HuH-7 (cell line): ENCODE measurements at regions not wholly inside any gene's neighbourhood (a gene's known extent, or its start where the extent isn't known, plus 50 kb on each side); places are given as distances from the start of the nearest gene placed in this dataset.
A peak's percentile ranks its signal among the peaks of the same experiment; 100 is the strongest.

ENCODE experiments used
- DNase-seq: peaks from one replicate; pipeline ENCODE4 v3.0.0; 2011; ENCODE audit warnings: low spot score

DNA sequence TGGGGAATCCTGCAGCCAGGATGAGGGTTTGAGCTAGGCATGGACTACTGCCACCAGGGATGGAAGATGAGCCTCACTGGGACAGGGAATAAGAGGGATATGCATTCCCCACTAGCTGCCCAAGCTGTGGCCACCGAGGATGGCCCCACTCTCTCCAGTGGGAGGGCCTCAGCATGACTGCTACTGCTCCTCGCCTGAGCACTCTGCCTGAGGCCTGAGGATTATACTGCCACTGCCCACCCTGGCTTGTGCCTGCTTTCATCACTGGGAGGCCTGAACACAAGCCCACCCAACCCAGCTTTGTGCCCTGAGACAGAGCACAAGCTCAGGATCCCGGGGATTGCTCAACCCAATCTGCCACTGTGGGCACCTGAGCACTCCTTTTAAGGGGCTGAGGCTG, 425.6 kb downstream of the RASEF start:
- no peak for DNase-seq

DNA sequence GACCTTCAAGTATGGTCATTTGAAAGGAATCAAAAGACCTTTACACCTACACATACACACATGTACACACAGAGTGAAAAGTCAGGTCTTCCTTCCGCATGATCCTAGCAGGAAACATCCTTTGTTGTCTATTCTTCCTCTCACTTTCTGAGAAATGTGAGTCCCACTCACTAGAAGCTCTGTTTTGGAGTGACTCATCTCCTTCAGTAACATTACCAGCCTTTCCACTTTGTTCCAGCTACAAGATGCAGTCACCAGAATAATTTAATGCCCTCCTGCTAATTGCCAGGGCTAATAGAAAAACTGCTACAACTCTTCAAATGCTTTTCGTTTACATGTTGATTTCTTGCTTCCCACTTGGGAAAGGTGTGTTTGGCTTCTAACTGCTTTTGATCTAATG, 417.3 kb downstream of the RASEF start:
- no peak for DNase-seq

DNA sequence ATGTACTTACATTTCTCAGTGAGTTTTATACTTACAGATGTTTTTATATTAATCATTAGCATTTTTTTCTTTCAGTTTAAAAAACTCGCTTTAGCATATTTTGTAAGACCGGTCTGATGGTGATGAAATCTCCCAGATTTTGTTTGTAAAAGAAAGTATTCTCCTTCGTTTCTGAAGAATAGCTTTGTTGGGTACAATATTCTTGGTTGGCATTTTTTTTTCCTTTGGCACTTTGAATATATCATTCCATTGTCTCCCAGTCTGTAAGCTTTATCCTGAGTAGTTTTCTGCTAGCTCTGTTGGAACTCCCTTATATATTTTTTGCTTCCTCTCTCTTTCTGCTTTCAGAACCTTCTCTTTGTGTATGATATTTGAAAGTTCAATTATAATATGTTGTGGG, 412.6 kb downstream of the RASEF start:
- no peak for DNase-seq

DNA sequence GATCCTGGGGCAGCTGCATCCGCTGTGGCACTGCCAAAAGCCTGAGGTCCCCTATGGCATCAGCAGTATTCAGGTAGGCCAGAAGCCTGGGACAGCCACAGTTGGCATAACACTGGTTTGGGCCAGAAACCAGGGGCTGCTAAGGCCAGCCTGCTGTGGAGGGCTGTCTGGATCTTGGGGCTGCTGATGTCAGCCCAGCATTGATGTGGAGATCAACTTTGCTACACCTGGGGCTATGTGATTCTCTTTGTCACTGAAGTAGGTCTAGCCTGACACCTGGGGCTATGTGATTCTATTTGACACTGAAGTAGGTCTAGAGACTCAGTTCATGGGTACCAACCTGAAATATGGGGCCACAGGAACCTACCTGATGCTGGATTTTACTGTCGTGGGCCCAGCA, 411.5 kb downstream of the RASEF start:
- no peak for DNase-seq

DNA sequence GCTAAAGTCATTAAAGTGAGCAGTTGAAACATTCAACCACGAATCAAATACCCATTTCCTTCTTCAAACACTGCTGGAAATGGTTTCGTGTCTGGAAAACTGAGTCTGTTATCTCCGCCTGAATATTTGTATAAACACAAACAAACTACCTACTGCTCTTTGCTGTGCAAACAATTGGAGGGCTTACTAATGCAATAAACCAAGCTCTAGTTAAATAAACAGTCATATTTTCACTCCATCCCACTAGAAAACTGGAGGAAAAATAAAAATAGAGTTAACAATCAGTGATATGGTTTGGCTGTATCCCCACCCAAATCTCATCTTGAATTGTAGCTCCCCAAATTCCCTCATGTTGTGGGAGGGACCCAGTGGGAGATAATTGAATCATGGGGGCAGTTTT, 397.6 kb downstream of the RASEF start:
- peak; percentile 7 for DNase-seq

DNA sequence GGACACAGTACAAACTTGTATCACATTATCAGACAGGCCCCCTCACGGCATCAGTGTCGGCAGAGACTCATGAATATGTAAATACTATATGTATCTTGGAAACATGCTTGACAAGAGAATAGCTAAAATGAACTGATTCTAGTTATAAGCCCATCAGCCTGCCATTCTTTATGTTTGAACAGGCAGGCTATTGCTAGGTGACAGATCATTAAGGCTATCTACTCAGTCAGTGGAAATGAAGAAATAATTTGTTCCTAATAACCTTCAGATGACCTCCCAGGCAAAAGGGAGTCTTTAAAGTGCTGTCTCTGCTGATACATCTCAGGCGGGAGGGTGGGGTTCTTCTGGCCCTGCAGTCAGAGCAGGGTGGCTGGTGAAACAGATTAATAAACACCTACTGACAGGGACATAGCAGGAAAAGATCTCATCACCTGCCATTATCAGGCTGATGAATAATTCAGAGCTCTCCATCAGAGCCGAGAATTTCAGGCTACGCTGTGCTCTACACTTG, 394.2 kb downstream of the RASEF start:
- no peak for DNase-seq

DNA sequence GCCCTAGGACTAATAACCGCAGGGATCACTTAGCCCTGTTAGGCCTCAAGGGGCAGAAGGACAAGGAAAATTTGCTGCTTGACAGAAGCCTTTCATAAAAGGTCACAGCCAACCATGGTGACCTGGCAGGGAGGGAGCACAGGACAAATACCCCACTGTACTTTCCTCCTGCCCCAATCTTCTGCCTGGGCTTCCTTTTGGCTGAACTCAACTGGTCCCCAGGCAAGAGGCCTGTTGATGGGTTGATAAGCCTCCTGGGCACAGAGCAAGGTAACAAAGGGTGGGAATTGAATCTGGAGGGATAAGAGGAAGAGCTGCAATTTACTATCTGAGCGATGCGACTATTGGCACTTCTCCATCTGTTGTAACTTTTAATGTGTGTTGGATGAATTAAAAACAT, 392.9 kb downstream of the RASEF start:
- no peak for DNase-seq

DNA sequence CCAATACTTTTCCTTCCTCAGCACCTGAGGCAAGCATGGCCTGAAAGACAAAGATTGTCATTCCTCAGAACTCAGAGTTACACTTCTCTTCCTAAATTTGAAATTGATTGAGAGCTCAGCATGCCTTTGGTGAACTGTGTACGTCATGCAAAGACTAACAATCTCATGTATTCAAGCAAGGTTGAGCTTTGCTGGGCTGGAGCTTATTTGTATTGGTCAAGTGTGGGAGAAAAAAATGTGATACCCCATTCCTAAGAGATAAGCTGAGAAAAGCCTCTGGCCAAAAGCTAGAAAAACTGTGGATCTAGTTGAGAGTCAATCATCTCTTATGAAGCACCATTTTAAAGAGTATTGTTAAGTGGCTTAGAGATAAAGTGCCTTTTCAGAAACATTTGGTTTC, 392.2 kb downstream of the RASEF start:
- no peak for DNase-seq

DNA sequence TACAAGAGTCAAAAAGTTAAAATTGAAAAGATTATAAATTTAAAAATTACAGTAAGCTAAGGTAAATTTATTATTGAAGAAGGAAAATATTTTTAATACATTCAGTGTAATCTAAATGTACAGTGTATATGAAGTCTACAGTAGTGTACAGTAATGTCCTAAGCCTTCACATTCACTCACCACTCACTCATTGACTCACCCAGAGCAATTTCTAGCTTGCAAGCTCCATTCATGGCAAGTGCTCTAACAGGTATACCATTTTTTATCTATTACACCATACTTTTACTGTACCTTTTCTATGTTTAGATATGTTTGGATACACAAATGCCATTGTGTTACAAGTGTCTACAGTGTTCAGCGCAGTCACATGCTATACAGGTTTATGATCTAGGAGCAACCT, 389.7 kb downstream of the RASEF start:
- no peak for DNase-seq

DNA sequence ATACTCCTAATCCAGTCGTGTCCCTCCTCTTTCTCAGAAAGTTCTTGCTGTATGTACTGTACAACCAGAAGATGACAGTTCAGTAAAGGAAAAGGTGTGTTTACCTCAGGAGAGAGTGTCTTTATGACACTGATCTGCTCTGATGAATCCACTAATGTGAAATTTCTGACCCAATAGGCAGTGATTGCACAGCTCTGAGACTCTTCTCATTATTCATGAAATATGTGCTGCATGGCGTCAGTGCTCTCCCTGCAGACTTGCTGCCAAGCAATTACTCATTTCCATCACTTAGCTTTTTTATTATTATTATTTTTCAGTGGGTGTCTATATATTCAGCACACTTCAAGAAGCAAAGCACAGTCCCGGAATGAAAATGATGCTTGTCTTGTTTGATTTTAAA, 389.0 kb downstream of the RASEF start:
- no peak for DNase-seq

DNA sequence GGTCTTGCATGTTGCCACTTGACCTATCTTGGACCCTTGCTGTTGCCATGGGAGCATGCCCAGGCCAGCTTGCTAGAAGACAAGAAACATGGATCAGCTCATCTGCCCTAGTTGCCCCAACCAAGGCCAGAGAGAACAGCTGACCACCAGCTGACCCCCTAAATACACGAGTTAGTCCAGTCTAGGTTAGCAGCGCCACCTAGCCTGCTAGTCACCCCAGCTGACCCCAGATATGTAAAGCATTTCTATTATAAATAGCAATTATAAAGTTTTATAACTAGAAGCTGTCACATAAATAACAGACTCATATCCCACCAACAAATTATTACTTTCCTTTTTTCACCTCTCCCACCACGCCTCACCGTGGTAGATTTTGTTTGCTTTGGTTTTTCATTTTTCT, 387.8 kb downstream of the RASEF start:
- no peak for DNase-seq

DNA sequence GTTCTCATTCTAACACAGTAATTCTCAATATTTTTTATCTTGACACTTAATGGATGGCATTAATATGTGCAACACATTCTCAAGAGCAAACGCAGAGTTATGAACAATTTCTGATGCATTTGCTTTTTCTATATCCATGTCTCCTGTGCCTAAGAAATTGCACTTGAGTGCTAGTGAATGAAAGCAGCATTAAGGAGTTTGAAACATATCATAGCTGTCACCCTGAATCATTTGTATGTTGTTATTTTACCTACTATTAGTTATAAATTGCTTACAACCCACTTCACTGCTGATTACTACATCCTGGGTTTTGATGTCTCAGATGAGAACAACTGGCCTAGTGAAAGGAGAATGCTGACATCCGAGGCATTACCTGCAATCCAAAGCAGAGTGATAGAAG, 387.3 kb downstream of the RASEF start:
- DNase-seq: no peak

DNA sequence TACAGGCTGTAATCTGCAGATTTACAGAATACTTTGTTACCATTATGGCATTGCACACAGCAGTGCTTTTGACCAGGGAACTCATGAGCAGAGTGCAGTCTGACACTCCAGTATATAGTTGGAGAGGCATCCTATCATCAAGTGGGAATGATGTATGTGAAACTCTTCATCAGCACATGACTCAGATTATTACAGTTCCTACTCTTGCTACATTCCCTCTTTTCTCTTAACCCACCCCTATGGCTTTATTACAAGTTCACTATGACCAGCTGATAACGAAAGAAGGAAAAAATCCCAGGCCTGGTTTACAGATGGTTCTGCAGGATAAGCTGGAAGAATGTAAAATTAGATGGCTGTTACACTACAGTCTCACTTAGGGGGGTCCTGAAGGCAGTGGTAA, 385.9 kb downstream of the RASEF start:
- no peak for DNase-seq

DNA sequence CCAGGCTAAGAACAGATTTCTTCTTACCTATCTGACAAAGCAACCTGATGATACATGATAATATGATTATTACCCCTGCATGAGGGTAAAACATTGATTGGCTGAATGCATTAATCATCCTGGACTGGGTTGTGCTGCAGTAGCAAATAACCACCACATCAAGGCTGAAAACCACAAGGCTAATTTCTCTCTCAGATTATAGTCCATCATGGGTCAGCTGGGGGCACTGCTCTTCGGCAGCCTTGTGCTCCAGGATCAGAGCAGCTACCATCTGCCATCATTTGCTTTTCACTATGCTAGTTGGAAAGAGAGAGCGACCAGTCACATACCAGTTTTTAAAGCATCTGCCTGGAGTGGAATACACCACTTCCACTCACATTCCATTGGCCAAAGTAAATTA, 383.5 kb downstream of the RASEF start:
- no peak for DNase-seq

DNA sequence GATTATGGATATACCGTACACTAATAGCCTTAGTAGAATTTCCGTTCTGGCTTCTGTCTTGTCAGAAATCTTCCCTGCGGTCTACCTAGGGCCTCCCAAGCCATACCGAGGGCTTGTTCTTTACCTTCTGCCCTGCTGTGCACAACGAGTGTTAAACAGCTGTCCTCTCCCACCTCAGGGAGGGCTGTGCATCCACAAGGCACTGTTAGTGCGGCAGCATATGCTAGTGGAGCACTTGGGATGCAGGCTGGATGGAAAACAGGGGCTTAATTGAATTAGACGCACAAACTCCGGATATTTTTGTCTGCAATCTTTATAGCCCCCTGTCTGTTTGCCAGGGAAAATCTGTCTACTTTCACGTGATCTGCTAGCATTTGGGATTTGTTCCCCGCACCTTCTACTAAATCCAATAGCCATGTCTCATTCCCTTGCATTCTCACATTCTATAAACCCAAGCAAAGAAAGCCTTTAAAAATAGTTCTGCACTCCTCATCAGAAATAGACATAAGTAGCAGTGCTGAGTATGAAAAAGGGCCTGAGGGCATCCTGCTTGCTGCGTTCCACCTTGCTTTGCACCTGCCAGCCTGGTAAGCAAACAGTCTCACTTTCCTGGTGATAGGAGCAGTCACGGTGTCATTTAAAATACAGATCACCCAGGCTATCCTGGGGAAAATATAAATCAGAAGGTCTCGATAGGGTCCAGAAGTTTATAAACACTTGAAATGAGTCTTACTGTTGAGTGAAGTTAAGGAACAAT, 382.6 kb downstream of the RASEF start:
- DNase-seq: no peak

DNA sequence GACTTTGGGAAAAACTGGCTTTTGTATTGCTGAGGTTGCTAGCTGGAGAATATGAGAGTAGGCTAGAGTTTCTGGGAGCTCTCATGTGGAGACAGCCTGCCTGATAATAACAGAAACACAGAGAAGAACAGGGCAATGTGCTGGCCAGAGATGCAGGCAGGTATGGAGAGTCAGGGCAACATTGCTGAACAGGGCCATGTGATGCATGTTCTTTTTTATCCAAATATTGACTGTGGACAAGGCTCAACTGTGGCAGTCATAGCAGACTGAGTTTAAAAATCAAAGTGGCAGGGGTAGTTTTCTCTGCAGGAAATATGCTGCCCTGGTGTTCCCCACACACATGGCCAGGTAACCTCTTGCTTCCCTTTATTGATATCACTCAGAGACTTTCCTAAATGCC, 381.1 kb downstream of the RASEF start:
- no peak for DNase-seq

DNA sequence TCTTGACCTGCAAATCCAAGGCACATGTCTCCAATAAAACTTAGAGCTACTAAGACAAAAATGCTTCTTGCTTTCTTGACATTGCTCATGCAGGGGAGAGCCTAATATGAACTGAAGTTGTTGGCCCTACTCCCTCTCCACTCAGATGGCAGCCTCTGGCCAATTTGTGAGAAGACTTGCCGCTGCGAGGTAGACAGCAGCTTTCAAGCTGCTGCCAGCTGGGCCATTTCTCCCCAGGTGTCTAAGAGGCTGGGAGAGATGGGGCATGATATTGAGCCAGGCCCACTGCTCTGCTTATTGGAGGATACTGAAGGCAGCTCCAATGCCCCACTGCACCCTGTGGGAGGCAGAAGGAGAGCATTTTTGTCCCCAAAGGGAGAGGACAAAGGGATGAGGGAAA, 380.5 kb downstream of the RASEF start:
- DNase-seq: no peak

DNA sequence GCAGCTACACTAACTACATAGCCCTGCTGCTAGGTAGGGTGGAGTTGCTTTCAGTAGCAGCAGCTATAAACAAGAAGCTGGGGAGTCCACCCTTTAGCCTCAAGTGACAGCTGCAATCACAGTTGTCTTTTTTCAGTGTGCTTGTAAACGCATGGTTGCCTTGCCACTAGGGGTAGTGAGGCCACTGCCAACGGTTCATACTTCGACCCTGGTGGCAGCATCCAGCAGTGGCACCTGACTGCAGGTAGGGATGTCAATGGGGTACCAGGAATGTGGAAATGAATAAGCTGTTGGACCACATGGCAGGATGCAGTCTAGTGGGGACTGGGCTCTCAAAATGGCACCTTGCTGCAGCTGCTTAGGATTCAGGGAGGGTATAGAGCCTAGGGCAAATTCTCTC, 367.2 kb downstream of the RASEF start:
- DNase-seq: no peak

DNA sequence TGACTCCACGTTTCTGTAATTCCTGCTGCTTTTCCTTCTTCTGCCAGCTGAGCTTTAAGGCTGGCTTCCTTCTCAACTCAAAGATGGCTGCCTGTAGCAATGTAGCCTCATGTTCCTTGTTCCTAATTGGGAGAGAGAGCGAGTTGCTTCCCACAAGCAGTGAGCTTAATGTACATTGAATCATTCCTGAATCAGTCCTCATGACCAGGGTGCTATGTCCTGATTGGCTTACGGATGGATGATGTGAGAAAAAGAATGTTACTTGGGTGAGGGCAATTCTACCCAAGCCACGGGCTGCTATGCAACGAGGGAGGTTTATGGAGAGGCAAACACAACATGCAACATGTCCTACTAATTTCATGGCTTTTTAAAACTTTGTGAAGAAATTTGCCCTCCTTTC, 356.2 kb downstream of the RASEF start:
- DNase-seq: no peak

DNA sequence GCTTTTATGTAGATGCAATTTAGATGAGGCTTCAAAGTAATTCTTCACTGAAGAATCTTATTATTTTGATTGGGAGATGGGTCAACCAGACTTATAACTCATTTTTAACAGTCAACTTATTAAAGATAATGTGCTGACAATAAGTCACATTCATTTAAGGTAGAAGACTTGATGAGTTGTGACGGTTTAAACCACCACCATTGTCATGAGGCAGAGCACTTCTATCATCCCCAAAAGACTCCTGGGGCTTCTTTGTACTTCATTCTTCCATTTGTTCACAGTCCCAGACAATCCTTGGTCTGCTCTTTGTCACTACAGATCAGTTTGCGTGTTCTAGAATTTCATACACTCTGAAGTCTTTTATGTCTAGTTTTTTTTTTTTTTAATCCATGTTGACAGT, 346.1 kb downstream of the RASEF start:
- no peak for DNase-seq

DNA sequence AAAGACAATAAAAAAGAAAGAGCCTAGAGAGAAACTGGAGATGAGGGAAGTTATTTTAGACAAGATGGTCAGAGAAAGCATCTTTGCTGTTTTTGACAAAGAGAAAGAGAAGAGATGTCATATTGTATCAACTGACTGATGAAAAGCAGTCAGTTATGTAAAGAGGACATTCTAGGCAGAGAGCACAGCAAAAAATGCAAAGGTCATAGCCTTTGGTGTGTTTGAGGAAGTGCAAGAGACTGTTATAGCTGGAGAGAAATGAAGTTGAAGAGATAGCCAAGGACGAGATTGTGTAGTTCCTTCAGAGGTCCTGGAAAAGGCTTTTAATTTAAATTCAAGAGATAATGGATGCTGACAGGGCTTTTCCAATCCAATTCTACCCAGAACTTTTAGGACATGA, 342.4 kb downstream of the RASEF start:
- DNase-seq: no peak

DNA sequence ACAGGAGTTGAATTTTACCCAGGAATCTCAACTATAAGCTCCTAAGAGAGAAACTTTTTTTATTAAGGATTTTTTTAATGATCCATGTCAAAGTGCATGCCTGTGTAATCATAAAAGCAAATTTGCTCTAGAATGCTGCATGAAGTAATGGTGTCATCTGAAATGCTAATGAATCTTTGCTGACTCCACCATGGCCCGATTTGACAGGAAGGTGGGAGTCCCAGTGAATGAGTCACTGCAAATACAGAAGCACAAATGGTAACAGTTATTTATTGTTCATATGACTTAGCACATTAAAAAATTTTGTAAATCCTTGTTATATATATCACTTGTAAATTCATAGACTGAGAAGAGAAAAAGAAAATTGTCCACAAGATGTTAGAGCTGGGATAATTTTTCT, 341.3 kb downstream of the RASEF start:
- no peak for DNase-seq

DNA sequence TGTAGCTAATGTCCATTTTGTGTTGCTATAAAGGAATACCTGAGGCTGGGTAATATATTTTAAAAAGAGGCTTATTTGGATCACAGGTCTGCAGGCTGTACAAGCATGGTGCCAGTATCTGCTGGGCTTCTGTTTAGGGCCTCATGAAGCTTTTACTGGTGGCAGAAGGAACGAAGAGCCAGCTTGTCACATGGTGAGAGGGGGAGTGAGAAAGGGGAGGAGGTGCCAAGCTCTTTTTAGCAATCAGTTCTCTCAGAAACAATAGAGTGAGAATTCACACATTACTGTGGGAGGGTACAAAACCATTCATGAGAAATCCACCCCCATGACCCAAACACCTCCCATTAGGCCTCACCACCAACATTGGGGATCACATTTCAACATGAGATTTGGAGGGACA, 340.9 kb downstream of the RASEF start:
- no peak for DNase-seq

DNA sequence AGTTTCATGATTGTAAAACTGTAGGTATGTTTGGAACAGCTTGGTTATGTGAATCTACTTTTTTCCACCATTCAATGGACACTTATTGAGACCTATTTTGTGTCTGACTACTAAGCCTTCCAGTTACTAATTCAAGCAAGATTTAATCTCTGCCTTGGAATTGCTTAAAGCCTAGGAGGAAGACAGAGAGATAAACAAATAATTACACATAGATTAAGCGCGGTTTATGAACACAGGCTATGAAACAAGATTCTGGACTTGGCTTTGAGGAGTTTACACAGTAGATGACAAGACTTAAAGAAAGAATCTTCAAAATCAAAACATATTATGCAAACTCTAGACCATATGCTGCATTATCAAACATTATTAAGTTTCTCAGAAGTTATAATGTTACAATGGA, 340.4 kb downstream of the RASEF start:
- DNase-seq: no peak
